ENCODE measurements at regions not wholly inside any gene's neighbourhood (a gene's known extent, or its start where the extent isn't known, plus 50 kb on each side); places are given as distances from the start of the nearest gene placed in this dataset.

GRCh38 chr9:95389373-95389772, 71.9 kb upstream of the FANCC start:
- TF ChIP-seq CTCF (IDR thresholded peaks at IDR 0.05) (no peak), EZH2 (IDR thresholded peaks at IDR 0.05; ENCODE audit: borderline replicate concordance, insufficient read depth, low read depth, low read length, poor library complexity, severe bottlenecking) (no peak)

All from B cell (primary cell).